GM12873 (cell line): ENCODE measurements at regions not wholly inside any gene's neighbourhood (a gene's known extent, or its start where the extent isn't known, plus 50 kb on each side); places are given as distances from the start of the nearest gene placed in this dataset.

Experiments
- CTCF ChIP-seq: IDR thresholded peaks from 2 replicates; pipeline ENCODE4 v1.5.1; 2012; ENCODE audit warnings: low read depth, mild to moderate bottlenecking, moderate library complexity, low read length, control low read depth; ENCODE audit not compliant: insufficient read depth; ENCODE audit errors: missing control alignments

GRCh38 chr3:192010490-192010889, 549.5 kb downstream of the PYDC2 start:
- no peak for TF ChIP-seq CTCF

GRCh38 chr3:192011137-192011536, 550.2 kb downstream of the PYDC2 start:
- TF ChIP-seq CTCF, result no peak

DNA sequence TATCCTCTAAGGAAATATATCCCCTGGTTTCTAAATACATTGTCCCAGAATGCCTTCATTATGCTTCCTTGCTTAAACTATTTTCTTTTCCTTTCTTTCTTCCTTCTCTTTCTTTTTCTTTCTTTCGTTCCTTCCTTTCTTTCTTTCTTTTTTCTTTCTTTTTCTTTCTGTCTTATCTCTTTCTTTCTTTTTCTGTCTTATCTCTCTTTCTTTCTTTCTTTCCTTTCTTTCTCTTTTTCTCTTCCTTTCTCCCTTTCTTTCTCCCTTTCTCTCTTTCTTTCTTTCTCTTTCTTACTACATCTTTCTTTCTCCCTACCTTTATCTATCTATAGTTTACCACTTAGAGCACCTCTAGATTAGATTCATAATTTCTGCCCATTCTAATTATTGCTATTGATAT, 552.1 kb downstream of the PYDC2 start:
- TF ChIP-seq CTCF, result no peak

DNA sequence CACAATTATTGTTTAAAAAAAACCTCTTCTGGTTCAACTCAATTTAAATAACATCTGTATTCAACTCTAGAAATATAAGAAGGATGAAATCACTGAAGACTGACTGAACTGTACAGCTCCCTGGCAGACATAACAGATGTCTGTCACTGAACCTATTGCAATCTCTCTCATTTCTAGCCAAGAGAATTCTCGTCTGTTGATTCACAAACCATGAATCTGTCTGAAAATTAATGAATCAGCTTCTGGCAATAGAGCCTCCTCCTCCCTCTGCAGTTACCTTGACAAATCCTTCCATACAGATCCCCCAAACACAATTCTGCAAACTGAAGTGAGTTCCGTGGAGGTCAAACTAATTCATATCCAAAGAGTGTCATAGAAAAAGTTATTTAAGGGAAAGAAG, 561.4 kb downstream of the PYDC2 start:
- no peak for TF ChIP-seq CTCF

DNA sequence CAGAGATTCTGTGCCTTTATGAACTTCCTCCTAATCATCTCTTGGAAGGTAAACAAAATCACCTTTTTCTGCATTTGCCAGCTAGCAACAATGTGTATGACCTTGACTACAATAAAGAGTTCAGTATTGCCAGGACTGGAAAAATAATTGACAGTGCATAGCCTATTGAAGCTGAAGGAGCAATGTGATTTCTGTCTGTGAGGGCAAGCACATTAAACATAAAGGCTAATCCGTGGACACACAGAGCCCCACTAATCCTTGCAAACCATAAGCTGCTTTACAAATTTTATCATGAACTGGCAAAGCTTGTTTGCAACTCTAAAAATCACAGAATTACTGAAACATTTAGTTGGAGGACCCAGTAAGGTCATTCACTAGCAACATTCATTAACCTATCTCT, 563.8 kb downstream of the PYDC2 start:
- TF ChIP-seq CTCF, result no peak

DNA sequence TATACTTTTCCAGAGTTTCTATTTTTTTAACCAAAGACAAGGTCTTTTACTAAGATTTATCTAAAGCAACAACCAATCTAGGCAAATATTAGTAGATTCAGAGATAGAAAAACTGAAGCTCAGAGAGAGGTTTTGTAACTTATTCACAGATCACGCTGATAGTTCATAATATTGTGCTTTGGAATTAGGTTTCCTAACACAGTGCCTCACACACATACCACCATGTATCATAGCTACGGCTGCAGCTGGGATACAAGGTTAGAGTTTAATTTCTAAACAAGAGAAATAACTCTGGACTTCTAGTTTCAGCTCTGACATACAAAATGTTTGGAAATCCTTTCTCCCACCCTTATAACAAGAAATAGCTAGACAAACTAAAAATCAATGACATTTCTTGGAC, 565.7 kb downstream of the PYDC2 start:
- no peak for TF ChIP-seq CTCF

DNA sequence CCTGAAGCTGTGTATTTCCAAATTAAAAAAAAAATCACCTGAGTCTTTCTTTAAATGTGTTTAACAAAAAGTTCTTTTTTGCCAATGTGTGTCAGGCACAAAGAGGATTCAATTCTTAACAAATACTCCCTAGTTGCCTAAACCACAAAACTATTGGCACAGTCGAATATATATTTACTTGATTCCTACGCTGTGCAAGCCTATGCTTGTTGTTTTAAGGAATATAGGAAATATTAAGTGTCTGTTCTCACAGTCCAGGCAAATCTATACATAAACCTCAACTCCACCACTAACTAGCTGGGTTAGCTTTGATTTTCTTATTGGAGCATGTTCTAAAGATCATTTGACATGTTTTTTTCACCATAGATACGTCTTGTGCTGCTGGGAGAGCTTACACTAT, 571.0 kb downstream of the PYDC2 start:
- TF ChIP-seq CTCF, result no peak

DNA sequence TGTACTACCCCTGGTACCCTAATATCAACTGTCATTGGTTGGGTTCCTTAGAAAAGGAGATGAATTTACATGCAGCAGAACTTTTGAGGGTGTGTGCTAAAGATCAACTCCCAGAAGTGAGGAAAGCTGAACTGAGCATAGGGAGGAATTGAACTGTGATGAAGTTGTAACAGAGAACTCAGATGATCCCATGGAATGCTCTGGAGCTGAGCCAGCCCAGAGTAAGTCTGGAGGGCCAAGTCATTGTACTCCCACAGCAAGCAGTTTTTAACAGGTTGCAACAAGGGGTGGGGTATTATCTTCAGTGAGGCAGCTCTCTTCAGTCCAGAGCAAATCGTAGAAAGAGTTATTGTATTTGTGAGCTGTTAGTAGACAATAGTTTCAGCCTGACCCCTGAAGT, 572.3 kb downstream of the PYDC2 start:
- TF ChIP-seq CTCF, result no peak
